Adipose tissue (tissue), 3 donors: ENCODE measurements at regions not wholly inside any gene's neighbourhood (a gene's known extent, or its start where the extent isn't known, plus 50 kb on each side); places are given as distances from the start of the nearest gene placed in this dataset.
A peak's percentile ranks its signal among the peaks of the same experiment; 100 is the strongest.

Experiments used
- H3K27ac ChIP-seq: one replicate; pipeline ENCODE4 v1.5.1; 2013; ENCODE audit warnings: low read depth, low read length
- WGBS, 3 donors: extraction: QIAGEN DNeasy Blood & Tissue Kit; methylation state at CpG; one replicate each; pipeline ENCODE4 v1.1.7; 2013; 5-methylcytosine and 5-hydroxymethylcytosine counted together
- donor health status: healthy with polysubstance abuse.
- donor health status: Bipolar disorder and iron deficiency.
- donor health status: healthy.

DNA sequence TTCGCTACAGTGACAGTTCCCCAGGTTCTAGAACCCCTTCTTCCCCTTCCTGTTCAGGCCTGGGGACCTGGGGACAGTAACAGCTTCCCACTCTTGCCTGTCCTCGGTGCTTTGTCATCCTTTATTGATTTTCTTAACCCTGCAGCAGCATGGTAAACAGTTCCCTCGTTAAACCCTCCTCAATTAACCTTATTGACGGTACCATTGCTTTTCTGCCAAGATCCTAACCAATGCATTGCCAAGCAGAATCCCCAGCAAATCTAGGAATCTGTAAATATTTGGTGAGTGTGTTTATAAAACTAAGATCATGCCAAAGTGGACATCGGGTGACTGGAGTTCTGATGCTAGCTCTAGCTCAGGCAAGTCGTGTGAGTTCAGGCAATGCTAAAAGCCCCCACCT lies 99.6 kb upstream of the KAZN start:
- WGBS, 3 donors: 40 to 71% (median 63%) methylated on average over 6 of the region's 6 CpGs
- no peak overlapping the region for H3K27ac ChIP-seq

DNA sequence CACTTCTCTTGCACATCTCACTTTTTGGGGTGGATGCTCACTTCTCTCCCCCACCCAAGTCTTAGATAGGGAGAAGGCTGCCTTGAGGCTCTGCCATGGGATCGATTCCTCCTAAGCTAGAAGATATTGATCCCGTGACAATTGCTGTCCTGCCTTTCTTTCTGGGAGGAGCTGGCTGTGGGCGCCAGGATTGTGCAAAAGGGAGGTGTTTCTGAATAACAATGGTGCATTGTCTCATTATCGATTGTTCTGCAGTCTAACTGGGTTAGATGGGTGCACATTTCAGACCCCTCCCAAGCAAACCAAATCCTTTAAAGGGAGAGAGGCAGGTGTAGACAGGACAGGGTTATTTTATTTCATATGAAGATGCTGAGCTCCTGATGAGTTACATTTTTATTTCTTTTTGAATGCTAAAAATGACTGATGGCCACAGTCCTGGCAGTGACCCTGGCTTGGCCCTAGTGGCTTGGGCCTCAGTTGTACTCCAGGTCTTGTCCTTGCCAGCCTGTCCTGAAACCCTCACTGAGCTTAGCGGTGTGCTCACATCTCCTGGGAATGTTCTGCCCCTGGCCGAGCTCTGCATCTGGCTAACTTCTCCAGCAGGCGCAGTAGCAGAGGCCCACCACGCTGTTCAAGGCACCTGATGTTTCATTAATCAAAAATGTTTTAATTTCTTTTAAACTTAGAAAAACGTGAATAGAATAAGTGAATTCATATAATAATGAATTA lies 99.0 kb upstream of the KAZN start:
- H3K27ac ChIP-seq: no peak overlapping the region
- WGBS, 3 donors: 53 to 87% (median 84%) methylated on average over 9 of the region's 9 CpGs

DNA sequence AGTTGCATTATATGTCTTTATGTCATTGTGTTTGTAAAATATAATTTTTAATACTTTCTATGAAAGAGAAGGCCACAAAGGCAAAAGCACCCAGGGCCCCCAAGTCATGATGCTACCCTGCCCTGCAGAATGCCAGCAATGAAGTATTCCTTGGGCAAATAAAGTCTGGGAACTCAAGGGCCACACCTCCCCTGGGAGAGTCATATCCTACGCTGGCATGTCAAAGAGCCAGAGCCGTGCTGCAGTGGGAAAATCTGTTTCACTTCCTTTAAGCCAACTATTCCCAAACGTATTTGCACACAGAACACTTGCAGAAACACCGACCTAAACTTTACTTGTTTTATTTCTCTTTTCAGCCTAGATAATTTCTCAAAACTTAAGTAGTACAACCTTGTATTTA lies 98.4 kb upstream of the KAZN start:
- no peak overlapping the region for H3K27ac ChIP-seq
- 25 to 47% (median 47%) methylated on average over 4 of the region's 4 CpGs for WGBS, 3 donors

DNA sequence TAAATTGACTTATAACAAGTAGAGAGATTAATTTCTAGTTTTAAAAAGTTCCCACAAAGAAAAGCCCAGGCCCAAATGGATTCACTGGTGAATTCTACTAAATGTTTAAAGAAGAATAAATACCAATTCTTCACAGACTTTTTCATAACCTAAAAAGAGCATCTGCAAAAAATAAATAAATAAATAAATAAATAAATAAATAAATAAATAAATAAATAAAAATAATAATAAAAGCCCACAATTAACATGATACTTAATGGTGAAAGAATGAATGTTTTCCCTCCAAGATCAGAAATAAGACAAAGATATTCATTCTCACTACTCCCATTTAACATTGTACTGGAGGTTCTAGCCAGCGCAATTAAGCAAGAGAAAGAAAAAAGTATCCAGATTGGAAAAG lies 97.6 kb upstream of the KAZN start:
- no peak overlapping the region for H3K27ac ChIP-seq
- 100% methylated on average over 1 of the region's 1 CpG for WGBS, 3 donors

DNA sequence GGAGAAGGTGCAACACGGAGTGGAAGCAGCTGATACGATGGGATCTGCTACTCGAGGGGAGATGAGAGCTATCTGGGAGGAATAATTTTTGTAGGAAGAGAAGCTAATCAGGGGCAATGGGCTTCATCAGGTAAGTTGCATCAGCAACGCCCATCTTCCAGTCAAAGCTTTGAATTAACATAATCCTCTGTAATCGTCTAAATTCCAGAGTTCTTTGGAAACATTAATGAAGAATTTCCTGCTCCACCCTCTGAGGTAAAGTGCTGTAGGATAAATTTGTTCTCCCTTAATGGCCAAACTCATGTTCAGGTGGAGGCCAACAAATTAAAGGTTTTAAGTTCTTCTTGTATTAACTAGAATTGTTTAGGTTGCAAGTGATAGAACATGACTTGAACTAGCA lies 94.0 kb upstream of the KAZN start:
- WGBS, 3 donors: 65 to 79% (median 71%) methylated on average over 5 of the region's 5 CpGs
- no peak overlapping the region for H3K27ac ChIP-seq

DNA sequence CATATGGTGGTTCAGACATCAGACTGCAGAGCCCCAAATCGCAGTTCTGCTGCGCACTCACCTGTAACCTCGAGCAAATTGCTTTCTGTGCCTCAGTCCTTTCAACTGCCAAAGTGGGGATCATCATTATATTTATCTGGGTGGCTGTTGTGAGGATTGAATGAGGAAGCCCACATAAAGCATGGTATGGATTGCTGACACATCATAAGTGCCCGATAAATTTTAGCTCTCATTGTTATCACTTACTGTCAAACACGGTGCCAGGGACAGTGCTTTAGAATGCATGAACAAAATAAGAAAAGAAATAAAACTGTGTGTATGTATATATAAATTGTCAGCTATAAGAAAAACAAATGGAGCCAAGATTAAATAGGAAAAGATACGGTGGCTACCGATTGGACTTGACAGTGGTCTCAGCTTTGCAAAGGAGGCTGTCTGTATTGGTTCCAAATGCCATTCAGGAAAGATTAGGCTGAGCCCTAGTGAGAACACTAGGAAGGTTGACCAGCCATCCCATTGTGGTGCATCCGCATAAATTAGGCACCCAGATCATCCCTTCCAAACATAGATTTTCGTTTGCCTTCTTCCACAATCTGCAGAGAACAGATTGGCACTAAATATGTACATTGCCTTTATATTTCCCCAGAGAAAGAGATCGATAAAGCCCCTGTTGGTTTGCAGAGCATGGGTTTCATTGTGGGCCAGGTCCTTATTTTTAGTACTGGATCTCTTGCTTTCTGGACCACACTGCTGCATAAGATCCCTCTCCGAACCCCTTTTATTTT lies 91.8 kb upstream of the KAZN start:
- 80 to 86% (median 86%) methylated on average over 11 of the region's 11 CpGs for WGBS, 3 donors
- H3K27ac ChIP-seq: no peak overlapping the region

DNA sequence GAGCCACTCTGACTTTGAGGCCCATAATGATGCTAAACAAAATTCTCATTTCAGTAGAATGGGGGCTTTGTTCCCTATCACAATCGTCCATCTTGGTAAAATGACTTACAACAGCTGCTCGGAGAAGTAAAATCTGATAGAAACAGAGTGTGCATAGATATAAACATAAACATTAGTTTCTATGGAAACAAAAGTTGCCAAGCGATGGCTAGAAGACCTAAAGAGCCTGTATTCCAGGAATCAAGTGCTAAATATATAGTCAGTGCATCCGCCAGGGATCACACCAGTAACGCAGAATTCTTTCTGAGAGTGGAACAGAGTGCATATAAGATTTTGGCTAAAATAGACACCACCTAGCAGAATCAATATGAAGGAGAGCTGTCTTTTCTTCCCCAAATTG lies 91.2 kb upstream of the KAZN start:
- no peak overlapping the region for H3K27ac ChIP-seq
- WGBS, 3 donors: 46 to 70% (median 66%) methylated on average over 5 of the region's 5 CpGs

DNA sequence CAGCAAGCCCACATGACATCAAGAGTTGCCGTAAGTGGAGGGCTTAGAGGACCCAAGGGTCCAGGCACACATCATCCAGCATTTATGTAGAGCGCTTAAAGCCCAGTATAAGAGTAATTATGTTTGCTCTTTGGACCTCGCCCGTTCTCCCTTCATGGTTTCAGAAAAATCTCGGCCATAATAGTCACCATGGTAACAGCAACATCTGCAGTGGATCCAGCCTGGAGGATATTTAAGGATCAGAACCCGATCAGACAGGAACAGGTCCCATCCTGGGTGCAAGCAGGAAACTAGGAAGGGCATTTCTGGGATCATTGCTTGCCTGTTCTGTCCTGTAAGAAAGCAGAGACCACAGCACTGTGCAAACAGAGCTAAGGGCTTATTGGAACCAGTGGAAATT lies 89.9 kb upstream of the KAZN start:
- WGBS, 3 donors: 80 to 87% (median 81%) methylated on average over 6 of the region's 6 CpGs
- H3K27ac ChIP-seq: no peak overlapping the region

DNA sequence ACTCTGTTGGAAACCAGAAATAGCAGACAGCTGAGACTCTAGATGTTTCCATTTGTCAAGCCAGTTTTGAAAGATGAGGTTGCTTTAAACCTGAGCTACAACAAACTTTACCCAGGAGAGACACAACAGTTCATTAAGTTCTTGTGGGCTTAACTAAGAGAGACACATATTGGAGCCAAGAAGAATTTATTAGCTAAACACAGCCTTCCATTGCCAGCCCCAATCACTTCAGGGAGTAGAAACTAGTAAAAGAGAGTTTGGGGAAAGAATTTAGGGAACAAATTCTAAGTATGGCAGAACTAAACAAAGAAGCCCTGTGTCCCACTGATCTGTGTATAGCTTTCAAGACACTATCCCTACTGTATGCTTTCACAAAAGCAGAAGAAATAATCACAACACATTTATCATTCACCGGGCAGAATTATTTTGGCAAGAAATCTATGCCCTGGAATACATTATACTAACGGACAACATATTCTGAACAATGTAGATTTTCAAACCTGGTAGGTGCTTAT lies 87.3 kb upstream of the KAZN start:
- 34 to 86% (median 74%) methylated on average over 2 of the region's 2 CpGs for WGBS, 3 donors
- H3K27ac ChIP-seq: no peak overlapping the region

DNA sequence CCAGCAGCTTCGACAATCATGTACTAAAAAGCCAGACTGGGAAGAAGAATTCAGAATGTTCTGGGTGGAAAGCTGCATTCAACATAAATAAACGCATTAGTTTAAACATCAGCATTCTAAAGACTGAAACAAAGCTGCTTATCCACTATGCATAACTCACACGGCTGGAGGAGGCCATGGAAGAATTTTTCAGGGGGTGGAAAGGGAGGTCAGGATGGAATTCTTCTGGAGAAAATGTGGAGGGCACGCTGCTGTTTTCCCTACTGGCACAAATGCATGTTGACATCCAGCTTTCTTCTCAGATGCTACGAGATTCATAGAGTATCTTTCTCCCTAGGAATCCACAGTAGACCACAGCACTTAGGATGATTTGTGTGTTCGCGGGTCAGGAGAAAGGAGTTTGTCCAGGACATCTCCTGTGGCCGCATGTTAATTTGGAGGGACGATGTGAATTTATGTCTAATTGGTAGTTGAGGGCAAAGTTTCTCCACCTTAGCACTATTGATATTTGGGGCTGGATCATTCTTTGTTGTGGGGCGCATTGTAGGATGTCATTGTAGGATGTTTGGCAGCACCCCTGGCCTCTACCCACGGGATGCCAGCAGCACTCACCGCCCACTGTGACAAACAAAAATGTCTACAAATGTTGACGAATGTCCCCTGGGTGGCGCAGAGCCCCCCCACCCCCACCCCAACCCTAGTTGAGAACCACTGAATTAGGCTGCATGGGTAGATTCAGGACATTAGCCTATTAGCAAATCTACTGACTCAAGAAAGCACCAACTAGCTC lies 86.5 kb upstream of the KAZN start:
- 67 to 82% (median 78%) methylated on average over 14 of the region's 14 CpGs for WGBS, 3 donors

DNA sequence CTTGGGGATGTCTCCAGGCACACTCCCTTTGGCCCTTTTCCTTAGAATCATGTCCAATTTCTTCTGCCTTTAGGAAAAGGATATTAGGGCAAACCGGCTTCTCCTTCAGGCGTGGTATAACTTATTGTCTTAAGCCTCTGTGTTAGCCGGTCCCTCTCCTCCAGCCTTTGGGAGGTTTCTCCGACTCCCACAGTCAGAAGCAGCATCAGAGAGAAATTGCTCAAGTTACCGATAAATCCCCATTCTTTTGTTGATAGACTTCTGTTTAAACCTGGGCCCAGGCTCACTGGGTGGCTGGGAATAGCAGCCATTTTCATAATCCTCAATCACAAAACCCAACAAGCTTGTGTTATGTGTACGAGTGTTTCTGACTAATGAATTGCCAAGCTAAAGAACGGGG lies 85.4 kb upstream of the KAZN start:
- H3K27ac ChIP-seq: no peak overlapping the region
- WGBS, 3 donors: 56 to 79% (median 67%) methylated on average over 7 of the region's 7 CpGs

More for the DNA sequence above, 86.5 kb upstream of the KAZN start:
- H3K27ac ChIP-seq: no peak overlapping the region

DNA sequence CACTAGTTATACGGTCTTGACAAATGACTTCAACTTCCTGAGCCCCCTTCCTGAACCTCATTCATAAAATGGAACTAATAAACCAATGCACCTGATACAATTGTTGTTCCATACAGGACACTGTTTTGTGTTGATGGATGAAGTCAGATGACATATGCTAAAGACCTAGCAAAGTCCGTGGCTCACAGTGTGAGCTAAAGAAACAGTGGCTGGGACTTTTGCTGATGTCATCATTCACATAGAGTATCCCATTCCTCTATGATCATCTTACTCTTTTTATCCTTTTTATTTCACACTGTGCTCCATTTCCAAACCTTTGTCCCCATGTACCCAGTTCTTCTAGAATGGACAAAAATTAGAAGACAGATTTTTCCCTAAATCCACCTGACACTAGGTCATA lies 83.7 kb upstream of the KAZN start:
- WGBS, 3 donors: 46 to 55% (median 53%) methylated on average over 2 of the region's 2 CpGs
- H3K27ac ChIP-seq: no peak overlapping the region

DNA sequence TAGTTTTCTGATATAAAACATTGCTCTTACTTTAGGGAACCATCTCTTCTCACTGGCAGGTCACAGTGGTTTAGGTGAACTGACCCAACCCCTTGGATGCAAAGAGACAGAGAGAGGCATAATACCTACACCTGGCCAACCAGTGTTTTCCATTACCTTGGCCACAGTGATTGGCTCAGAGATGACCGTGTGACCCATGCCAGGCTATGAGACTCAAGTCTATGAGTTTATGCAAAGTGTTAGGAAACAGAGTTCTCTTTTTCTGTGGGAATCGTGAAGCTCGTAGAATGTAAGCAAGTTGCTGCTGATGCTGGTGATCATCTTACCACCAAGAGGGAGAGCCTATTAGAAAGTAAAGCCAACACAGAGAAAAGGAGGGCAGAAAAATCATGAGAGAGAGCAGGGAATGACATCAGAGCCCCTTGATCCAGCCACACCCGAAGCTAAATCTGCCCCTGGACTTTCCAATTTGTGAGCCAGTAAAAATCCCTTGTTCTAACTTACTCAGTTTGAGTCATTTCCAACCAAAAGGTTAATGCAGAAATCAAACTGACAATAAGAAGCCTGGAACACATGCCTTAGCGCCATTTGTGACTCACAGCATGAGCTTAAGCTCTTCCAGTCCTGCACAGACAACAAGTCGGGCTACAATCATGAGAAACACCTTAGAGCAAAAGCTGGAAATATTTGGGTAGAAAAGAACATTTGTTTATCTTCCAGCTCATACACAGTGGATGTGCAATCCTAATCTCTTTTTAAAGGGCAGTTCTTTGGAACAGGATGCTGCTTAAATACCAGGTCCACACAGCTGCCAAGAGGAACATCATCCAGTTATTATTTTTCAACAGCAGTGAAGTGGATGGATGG lies 81.3 kb upstream of the KAZN start:
- no peak overlapping the region for H3K27ac ChIP-seq
- WGBS, 3 donors: 66 to 77% (median 72%) methylated on average over 6 of the region's 6 CpGs

DNA sequence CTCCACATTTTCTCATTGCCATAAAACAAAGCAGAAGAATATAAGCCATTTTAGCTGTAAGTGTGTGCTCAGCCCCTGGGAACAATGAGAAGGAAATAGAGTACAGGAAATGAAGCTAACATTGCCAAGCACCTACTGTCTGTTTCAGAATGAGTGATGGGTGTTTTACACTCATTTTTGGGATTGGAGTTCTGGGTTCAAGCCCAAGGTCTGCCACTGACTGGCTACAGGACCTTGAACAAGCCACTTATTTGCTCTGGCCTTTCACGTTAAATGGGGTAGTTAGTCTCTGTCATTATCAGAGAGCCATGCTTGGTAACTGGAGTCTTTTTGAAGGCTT lies 80.7 kb upstream of the KAZN start:
- no peak overlapping the region for H3K27ac ChIP-seq
- WGBS, 3 donors: 30 to 77% (median 67%) methylated on average over 1 of the region's 1 CpG

DNA sequence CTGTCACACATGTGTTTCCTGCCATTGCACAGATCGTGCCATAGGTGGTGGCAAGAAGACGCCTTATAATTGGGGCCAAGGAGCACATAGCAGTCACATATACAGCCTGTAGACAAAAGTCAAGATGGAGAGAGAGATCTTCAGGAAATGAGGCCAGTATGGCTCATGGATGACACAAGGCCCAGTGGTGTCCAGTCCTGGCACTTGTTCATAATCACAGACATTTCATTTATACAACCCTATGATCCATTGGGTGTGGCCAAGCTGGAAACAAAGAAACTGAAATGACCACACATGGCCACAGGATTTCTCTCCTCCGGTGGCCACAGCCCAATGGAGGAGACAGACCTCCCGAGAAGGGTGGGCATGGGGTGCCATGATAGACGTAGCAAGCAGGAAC lies 78.5 kb upstream of the KAZN start:
- 74 to 78% (median 76%) methylated on average over 5 of the region's 5 CpGs for WGBS, 3 donors
- no peak overlapping the region for H3K27ac ChIP-seq

DNA sequence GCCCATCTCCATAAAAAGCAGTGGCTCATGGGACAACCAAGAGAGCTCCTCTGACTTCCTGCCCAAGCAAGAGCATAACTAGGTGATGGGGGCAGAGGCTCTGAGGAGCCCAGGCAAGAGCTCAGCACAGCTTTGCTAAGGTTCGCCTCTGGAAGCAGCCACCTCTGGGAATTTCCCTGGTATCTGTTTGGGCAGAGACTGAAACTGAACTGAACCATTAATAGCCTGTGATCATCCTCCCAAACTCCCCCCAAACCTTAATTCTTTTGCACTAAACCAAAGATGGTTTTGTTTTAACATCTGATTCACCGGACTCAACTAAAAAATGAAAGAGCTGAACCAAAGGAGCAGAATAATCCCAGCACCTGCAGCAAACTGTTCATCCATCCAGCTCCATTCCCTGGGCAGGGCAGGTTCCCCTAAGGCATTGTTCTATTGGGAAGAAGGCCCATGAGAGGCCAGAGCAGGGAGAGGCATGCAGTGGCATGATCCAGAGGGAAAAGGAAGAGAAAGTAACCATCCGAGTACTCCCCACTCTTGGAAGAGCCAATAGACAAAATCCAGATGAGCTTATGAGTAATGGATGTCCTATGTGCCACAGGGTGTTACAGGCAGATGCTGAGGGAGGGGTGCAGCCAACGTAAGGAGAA lies 77.8 kb upstream of the KAZN start:
- H3K27ac ChIP-seq: no peak overlapping the region
- 77 to 86% (median 78%) methylated on average over 4 of the region's 4 CpGs for WGBS, 3 donors

DNA sequence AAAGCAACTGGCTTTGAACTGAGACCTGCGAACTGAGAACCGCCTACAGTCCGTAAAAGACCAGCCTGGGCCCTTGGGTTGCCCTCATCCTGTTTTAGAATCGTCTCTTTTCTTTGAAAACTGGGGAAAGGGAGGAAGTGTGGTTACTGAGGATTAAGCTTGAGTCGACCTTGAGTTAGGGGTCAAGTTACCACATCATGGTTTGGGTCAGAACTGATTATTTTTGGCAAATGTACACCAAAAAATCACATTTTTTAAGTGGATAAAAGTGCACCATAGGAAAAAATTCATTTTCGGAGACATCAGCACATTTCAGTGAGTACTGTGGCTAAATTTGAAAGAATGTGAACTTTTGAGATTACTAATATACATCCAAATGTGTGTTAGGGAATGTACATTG lies 76.9 kb upstream of the KAZN start:
- H3K27ac ChIP-seq: peak overlapping the region; percentile 34
- 56 to 72% (median 57%) methylated on average over 6 of the region's 6 CpGs for WGBS, 3 donors
